ENCODE measurements at regions not wholly inside any gene's neighbourhood (a gene's known extent, or its start where the extent isn't known, plus 50 kb on each side); places are given as distances from the start of the nearest gene placed in this dataset.
"Not testable (repeated sequence)": the region's sequence is repeated elsewhere in the genome, so short reads cannot be mapped to it uniquely, and the experiment has no call there.

GRCh38 chr1:143653429-143653802 is 318.4 kb downstream of the FAM72C start:
- H3K36me3 ChIP-seq (ENCODE audit: low read depth): no peaks in the 10 kb centered on the region
- H3K4me3 ChIP-seq (ENCODE audit: severe bottlenecking): no peak overlapping the region
- H3K9me3 ChIP-seq (ENCODE audit: severe bottlenecking): peaks cover 2% of the 10 kb centered on the region
- peaks cover 87% of the 10 kb centered on the region for H3K27me3 ChIP-seq (ENCODE audit: insufficient read depth, poor library complexity, severe bottlenecking)
- no peak for DNase-seq (ENCODE audit: low spot score)
- no peak for TF ChIP-seq CTCF (IDR thresholded peaks at IDR 0.05; ENCODE audit: poor library complexity, severe bottlenecking)
- H3K4me1 ChIP-seq (ENCODE audit: insufficient read depth, poor library complexity, severe bottlenecking): no peaks in the 10 kb centered on the region
- H3K27ac ChIP-seq (ENCODE audit: poor library complexity, severe bottlenecking): no peak overlapping the region
- no peak for ATAC-seq (ENCODE audit: low read depth)

GRCh38 chr1:143652744-143653428 is 318.9 kb downstream of the FAM72C start:
- H3K9me3 ChIP-seq (ENCODE audit: severe bottlenecking): peaks cover 2% of the 10 kb centered on the region
- DNase-seq (ENCODE audit: low spot score) (no peak), ATAC-seq (ENCODE audit: low read depth) (no peak)
- H3K4me1 ChIP-seq (ENCODE audit: insufficient read depth, poor library complexity, severe bottlenecking): no peaks in the 10 kb centered on the region
- no peak overlapping the region for H3K4me3 ChIP-seq (ENCODE audit: severe bottlenecking)
- no peaks in the 10 kb centered on the region for H3K36me3 ChIP-seq (ENCODE audit: low read depth)
- no peak overlapping the region for H3K27ac ChIP-seq (ENCODE audit: poor library complexity, severe bottlenecking)
- peaks cover 87% of the 10 kb centered on the region for H3K27me3 ChIP-seq (ENCODE audit: insufficient read depth, poor library complexity, severe bottlenecking)
- no peak for TF ChIP-seq CTCF (IDR thresholded peaks at IDR 0.05; ENCODE audit: poor library complexity, severe bottlenecking)

- Histone ChIP-seq H3K4me1 (ENCODE audit: insufficient read depth, poor library complexity, severe bottlenecking) (no peaks in the 10 kb centered on the region), H3K27me3 (ENCODE audit: insufficient read depth, poor library complexity, severe bottlenecking) (peaks cover 85% of the 10 kb centered on the region), H3K36me3 (ENCODE audit: low read depth) (no peaks in the 10 kb centered on the region), H3K27ac (ENCODE audit: poor library complexity, severe bottlenecking) (no peak overlapping the region), H3K9me3 (ENCODE audit: severe bottlenecking) (peaks cover 2% of the 10 kb centered on the region), H3K4me3 (ENCODE audit: severe bottlenecking) (no peak overlapping the region)
- no peak for TF ChIP-seq CTCF (IDR thresholded peaks at IDR 0.05; ENCODE audit: poor library complexity, severe bottlenecking)
- ATAC-seq (ENCODE audit: low read depth) (no peak), DNase-seq (ENCODE audit: low spot score) (no peak)
Observed at GRCh38 chr1:143652187-143652586, 319.6 kb downstream of the FAM72C start.

- H3K9me3 ChIP-seq (ENCODE audit: severe bottlenecking): peaks cover 2% of the 10 kb centered on the region
- no peak overlapping the region for H3K4me3 ChIP-seq (ENCODE audit: severe bottlenecking)
- no peaks in the 10 kb centered on the region for H3K36me3 ChIP-seq (ENCODE audit: low read depth)
- DNase-seq (ENCODE audit: low spot score) (no peak), ATAC-seq (ENCODE audit: low read depth) (no peak)
- H3K4me1 ChIP-seq (ENCODE audit: insufficient read depth, poor library complexity, severe bottlenecking): no peaks in the 10 kb centered on the region
- H3K27ac ChIP-seq (ENCODE audit: poor library complexity, severe bottlenecking): no peak overlapping the region
- H3K27me3 ChIP-seq (ENCODE audit: insufficient read depth, poor library complexity, severe bottlenecking): peaks cover 84% of the 10 kb centered on the region
- no peak for TF ChIP-seq CTCF (IDR thresholded peaks at IDR 0.05; ENCODE audit: poor library complexity, severe bottlenecking)
Observed at GRCh38 chr1:143651350-143651992, 320.3 kb downstream of the FAM72C start.

GRCh38 chr1:143644035-143644434 is 327.8 kb downstream of the FAM72C start:
- not testable (repeated sequence) for ATAC-seq (ENCODE audit: low read depth); DNase-seq (ENCODE audit: low spot score); H3K4me3 ChIP-seq (ENCODE audit: severe bottlenecking); H3K27ac ChIP-seq (ENCODE audit: poor library complexity, severe bottlenecking); H3K4me1 ChIP-seq (ENCODE audit: insufficient read depth, poor library complexity, severe bottlenecking); H3K9me3 ChIP-seq (ENCODE audit: severe bottlenecking); H3K36me3 ChIP-seq (ENCODE audit: low read depth)
- peaks cover 49% of the 10 kb centered on the region for H3K27me3 ChIP-seq (ENCODE audit: insufficient read depth, poor library complexity, severe bottlenecking)

Measured in RWPE2 (cell line).